Ishikawa (cell line): ENCODE measurements at regions not wholly inside any gene's neighbourhood (a gene's known extent, or its start where the extent isn't known, plus 50 kb on each side); places are given as distances from the start of the nearest gene placed in this dataset.

Experiments
- CEBPB ChIP-seq: IDR thresholded peaks from 2 replicates; pipeline ENCODE4 v1.6.1; 2012
- NFIC ChIP-seq: IDR thresholded peaks from 2 replicates; pipeline ENCODE4 v1.6.1; 2012
- RAD21 ChIP-seq: IDR thresholded peaks from 2 replicates; pipeline ENCODE4 v1.6.1; 2012; ENCODE audit warnings: low read depth
- TAF1 ChIP-seq: IDR thresholded peaks from 2 replicates; pipeline ENCODE4 v1.6.1; 2012; ENCODE audit warnings: low read depth, mild to moderate bottlenecking
- TF ChIP-seq, protein P1 (sequence below): IDR thresholded peaks from 2 replicates; pipeline ENCODE4 v1.6.1; 2012; ENCODE audit warnings: low read depth, mild to moderate bottlenecking
- TF ChIP-seq, protein P2 (sequence below): IDR thresholded peaks from 2 replicates; pipeline ENCODE4 v1.6.1; 2012

DNA sequence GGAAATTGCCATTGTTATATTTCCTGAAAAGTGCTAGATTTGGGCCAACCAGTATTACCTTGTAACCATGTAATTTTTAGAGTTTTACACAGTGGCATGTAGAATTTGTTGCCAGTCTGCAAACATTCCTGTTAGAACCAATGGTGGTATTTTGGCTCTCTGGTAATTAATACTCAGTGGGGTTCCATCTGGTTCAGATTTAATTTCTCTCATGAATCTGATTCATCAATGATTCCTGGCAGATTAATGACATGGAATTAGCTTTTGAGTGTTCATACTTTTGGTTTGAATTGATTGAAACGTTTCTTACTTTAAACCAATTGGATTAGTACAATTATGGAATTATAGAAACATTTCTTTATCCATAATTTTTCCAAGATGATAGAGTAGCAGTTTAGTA is 93.2 kb downstream of the MC4R start:
- TF ChIP-seq CEBPB = no peak
- TF ChIP-seq RAD21 = no peak
- TF ChIP-seq TAF1 = no peak
- TF ChIP-seq, protein P1, sequence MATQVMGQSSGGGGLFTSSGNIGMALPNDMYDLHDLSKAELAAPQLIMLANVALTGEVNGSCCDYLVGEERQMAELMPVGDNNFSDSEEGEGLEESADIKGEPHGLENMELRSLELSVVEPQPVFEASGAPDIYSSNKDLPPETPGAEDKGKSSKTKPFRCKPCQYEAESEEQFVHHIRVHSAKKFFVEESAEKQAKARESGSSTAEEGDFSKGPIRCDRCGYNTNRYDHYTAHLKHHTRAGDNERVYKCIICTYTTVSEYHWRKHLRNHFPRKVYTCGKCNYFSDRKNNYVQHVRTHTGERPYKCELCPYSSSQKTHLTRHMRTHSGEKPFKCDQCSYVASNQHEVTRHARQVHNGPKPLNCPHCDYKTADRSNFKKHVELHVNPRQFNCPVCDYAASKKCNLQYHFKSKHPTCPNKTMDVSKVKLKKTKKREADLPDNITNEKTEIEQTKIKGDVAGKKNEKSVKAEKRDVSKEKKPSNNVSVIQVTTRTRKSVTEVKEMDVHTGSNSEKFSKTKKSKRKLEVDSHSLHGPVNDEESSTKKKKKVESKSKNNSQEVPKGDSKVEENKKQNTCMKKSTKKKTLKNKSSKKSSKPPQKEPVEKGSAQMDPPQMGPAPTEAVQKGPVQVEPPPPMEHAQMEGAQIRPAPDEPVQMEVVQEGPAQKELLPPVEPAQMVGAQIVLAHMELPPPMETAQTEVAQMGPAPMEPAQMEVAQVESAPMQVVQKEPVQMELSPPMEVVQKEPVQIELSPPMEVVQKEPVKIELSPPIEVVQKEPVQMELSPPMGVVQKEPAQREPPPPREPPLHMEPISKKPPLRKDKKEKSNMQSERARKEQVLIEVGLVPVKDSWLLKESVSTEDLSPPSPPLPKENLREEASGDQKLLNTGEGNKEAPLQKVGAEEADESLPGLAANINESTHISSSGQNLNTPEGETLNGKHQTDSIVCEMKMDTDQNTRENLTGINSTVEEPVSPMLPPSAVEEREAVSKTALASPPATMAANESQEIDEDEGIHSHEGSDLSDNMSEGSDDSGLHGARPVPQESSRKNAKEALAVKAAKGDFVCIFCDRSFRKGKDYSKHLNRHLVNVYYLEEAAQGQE = no peak
- no peak for TF ChIP-seq NFIC
- TF ChIP-seq, protein P2, sequence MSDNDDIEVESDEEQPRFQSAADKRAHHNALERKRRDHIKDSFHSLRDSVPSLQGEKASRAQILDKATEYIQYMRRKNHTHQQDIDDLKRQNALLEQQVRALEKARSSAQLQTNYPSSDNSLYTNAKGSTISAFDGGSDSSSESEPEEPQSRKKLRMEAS = no peak
